Superior temporal gyrus (tissue), 1 donor: ENCODE measurements at regions not wholly inside any gene's neighbourhood (a gene's known extent, or its start where the extent isn't known, plus 50 kb on each side); places are given as distances from the start of the nearest gene placed in this dataset.
"Not testable (repeated sequence)": the region's sequence is repeated elsewhere in the genome, so short reads cannot be mapped to it uniquely, and the experiment has no call there.

Experiments used
- DNase-seq: peaks from one replicate; pipeline ENCODE4 v3.0.0-alpha.2; 2016; ENCODE audit errors: extremely low spot score

DNA sequence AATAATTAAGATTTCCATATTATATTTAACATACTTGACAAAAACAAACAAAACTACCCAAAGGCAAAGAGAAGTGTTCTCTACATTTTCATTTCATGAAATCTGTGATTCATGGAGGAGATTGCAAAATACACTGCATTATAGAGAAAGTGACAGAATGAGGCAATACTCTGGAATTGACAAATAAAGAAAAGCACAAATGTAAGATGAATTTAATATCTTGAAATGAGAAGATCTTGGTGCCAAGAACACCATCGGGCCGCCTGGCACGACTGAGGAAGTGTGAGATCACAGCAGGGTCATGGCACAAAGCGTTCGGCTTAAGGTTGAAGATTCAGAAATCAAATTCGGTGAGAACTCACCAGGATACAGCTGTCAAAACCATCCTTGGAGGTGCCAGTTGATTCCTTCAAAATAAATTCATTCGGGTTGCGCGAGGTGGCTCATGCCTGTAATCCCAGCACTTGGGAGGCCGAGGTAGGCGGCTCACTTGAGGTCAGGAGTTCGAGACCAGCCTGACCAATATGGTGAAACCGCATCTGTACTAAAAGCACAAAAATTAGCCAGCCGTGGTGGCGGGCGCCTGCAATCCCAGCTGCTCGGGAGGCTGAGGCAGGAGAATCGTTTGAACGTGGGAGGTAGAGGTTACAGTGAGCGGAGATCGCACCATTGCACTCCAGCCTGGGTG is 174.0 kb upstream of the PFKP start:
- DNase-seq = no peak

- no peak for DNase-seq
Measured at GRCh38 chr10:2891770-2892124, 175.6 kb upstream of the PFKP start.

DNA sequence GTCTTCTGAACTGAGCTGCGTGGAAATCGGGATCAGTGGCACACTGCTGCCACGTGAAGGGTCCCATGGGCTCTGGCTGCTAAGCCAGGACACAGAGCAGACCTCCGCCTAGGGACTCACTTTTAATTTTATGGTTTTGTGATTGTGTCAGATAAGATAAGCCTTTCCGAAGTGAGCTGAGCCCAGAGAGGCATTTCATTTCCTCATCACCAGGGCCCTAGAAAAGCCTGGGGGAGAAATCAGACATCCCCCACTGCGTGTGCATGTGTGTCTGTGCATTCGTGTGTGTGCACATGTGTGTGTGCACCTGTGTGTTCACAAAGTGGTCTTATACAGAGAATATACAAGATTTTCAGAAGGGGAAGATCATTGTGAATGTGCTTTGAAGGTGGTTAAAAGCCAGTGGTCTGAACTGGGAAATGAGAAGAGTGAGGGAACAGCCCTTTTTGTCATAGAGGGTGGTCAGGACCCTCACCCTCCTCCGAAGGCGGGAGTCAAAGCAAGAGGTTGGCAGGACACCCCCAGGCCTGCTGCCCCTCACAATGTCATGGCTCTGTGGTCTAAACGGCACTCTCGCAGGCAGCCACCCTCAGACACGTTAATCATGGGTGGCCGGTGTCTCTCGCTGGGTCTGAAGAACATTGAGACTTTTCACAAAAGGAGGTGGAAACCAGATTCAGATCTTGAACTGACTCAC is 176.1 kb upstream of the PFKP start:
- DNase-seq = no peak

DNA sequence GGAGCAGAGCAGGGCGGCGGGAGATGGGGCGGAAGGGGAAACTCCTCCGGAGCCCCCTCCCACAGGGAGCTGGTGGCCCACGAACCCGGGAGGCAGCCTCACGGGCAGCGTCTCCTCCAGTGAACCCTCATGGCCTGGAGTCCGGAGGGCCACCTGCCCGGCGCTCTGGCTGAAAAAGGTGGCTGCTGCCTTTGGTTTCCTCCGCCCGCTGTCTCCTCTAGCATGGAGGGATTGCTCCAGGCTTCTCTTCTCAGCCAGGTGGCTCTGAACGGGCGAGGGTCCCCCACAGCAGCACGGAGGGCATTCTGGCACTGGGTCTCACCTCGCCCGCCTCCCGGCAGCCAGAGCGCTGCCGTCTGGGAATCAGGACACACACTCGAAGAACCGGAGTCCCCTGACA is 177.3 kb upstream of the PFKP start:
- no peak for DNase-seq

GRCh38 chr10:2888403-2889004 is 178.8 kb upstream of the PFKP start:
- no peak for DNase-seq

DNA sequence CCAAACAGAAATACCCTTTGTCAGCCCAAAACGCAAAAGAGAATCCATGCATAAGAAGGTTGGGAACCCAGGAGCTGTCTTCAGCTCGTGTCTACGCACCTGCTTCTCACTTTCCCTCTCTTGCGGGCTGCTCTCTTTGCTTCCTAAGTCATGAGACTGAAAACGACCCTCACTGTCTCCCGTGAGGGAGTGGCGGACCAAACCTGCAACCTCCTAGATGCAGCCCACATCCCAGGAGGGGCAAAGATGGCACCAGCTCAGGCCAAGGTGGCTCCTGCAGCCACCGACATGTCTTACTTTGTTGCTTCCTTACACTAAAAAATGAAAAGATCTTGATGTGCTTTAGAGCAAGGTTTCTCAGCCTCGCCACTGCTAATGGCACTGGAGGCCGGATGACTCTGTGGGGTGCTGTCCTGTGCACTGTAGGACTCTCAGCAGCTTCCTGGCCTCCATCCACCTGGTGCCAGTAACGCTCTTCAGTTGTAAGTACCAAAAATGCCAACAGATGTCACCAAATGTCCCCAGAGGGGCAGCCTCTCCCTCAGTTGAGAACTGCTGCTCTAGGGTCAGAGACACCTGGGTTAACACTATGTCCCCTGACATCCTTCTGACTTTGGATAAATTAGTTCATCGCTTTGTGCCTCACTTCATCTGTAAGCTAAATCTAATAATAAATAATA is 179.8 kb upstream of the PFKP start:
- no peak for DNase-seq

DNA sequence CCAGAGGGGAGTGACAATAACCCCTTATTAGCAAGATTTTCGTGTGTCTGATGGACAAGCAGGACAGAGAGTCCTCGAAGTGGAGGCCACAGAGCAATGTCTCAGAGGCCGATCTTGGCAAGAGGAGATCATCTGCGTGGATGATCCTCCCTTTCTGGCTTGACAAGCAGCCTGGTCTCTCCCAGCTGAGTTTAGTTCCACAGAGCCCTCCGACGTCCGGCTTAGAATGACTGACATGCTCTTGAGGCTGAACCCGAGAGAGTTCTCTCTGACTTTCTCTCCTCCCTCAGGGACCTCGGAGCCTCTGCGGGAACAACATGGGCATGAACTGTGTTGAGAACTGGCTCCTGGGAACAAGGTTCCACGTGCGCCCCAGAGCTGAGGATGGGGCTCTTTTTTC is 180.7 kb upstream of the PFKP start:
- DNase-seq = no peak

DNA sequence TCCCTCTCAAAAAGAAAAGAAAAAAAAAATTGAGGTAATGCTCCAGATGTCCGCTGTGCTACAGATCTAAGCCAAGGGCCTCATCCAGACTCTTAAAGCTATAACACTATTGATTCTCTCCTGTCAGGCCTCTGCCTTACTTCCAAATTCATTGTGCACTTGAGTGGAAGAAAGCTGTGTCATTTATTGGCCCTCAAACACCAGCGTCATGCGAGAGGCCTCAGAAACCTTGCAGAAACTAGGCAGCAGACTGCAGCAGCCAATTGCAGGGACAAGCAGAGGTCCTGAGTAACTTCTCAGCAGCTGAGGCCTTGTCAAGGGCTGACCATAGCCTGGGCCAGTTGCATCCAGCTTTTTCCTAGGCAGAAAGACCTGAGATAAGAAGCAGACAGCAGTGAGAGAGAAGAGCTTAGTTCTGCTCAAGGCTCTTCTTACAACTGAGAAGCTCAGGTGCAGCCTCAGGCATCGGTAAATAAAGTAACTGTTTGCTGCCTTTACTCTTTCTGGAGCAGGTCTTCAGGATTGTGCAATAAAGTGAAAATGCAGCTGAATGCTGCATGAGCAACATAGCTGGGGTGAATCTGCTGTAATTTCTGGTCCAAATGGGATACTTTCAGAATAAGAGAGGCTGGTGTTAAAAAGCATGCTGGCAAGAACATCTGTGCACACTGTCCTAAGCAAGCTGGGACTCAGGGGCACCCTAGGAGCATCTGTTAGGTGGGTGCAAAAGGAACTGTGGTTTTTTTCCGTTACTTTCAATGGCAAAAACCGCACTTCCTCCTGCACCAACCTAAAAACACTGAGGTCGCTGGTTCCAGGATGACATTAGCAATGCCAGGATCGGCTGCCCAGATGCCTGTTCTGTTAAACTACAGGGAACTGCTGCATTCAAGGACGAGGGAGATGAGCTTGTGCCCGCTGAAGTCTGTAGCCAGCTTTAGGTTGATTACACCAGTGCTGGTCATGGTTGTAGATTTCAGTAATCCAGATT is 181.8 kb upstream of the PFKP start:
- no peak for DNase-seq

DNA sequence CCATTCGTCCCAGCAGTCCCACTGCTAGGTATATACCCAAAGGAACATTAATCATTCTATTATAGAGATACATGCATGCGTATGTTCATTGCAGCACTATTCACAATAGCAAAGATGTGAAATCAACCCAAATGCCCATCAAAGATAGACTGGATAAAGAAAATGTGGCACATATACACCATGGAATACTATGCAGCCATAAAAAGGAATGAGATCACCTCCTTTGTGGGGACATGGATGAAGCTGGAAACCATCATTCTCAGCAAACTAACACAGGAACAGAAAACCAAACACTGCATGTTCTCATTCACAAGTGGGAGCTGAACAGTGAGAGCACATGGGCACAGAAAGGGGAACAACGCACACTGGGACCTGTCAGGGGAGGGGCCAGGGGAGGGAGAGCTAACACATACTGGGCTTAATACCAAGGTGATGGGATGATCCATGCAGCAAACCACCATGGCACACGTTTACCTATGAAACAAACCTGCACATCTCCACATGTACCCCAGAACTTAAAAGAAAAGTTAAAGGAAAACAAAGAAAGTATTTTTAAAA is 183.3 kb upstream of the PFKP start:
- not testable (repeated sequence) for DNase-seq

- no peak for DNase-seq
Measured at GRCh38 chr10:2883238-2883637, 184.1 kb upstream of the PFKP start.

DNA sequence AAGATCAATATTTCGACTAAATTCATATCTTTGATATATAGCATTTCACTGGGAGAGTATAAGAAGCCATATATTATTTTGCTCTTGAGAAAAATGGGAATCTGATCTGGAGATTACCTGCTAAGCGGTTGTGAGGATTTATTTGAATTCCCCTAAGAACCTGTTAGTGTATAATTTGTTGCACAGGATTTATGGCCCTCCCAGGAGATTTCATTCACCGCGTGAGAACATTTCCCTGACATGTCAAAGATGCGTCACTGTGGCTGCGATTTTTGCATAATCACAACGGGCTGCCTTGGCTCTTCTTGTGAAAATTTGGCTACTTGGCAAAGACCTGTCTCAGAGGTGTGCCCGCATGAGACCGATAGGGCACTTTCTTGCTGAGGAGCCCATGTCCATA is 184.7 kb upstream of the PFKP start:
- DNase-seq = no peak

GRCh38 chr10:2881720-2882620 is 185.4 kb upstream of the PFKP start:
- no peak for DNase-seq

DNA sequence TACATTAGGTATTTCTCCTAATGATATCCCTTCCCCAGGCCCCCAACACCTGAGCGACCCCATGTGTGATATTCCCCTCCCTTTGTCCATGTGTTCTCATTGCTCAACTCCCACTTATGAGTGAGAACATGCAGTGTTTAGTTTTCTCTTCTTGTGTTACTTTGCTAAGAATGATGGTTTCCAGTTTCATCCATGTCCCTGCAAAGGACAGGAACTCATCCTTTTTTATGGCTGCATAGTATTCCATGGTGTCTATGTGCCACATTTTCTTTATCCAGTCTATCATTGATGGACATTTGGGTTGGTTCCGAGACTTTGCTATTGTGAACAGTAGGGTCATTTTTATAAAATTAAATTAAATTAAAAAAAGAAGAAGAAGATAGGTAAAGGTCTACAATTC is 187.3 kb upstream of the PFKP start:
- DNase-seq = not testable (repeated sequence)

DNA sequence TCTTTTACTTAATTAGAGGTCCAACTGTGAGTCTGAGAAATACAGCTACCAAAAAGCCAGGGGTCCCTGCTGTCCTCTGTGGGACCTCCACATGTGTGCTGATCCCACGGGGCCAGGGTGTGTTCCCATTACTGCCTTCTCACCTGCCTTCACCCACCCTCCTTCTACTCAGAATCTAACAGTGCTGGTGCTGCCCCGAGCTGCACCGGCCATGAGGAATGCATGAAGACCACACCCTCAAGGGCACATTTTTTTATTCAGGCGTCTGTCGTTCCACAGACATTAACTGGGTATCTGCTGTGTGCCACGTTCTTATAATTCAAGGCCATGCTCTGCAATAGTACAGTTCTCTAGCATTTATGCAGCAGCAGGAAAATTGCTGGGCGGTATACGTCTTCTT is 188.5 kb upstream of the PFKP start:
- no peak for DNase-seq

DNA sequence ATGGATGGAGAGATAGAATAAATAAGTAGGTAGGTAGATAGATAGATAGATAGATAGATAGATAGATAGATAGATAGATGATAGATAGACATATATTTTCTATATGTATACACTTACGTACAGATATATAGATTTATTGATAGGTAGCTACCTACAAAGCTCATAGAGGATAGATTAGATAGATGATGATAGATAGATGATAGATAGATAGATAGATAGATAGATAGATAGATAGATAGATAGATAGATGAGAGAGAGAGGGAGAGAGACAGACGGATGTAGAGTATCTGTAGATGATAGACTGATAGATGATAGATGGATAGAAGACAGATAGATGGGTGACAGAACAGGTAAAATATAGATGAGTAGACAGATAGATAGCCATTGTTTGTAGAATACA is 191.3 kb upstream of the PFKP start:
- DNase-seq = no peak

DNA sequence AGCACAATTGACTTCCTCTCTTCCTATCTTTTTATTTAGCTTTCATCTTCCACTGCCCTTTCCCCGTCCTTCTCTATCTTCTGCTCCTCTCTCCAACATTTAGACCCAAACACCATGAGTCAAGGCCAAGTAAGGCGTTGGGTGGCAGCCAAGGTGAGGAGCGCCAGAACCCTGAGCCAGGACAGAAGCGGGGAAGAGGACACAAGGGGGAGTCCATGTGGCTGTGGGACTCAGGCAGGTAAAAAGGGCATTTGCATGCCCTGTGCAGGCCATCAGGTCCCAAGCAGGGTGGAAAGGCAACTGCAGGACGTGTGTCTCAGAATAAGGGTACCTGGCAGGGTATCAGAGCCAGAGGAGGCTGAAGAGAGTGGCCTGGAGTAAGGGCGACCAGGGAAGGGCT is 192.4 kb upstream of the PFKP start:
- DNase-seq = no peak

GRCh38 chr10:2873769-2874168 is 193.6 kb upstream of the PFKP start:
- no peak for DNase-seq

DNA sequence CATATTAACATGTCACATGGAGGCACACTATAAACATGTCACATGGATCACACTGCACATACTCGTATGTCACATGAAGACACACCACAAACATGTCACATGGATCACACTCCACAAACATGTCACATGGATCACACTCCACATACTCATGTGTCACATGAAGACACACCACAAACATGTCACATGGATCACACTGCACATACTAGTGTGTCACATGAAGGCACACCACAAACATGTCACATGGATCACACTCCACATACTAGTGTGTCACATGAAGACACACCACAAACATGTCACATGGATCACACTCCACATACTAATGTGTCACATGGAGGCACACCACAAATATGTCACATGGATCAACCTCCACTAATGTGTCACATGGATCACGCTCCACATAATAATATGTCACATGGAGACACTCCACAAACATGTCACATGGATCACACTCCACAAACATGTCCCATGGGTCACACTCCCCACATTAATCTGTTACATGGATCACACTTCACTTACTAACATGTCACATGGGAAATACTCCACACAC is 195.6 kb upstream of the PFKP start:
- DNase-seq = no peak

GRCh38 chr10:2870654-2871053 is 196.7 kb upstream of the PFKP start:
- no peak for DNase-seq

DNA sequence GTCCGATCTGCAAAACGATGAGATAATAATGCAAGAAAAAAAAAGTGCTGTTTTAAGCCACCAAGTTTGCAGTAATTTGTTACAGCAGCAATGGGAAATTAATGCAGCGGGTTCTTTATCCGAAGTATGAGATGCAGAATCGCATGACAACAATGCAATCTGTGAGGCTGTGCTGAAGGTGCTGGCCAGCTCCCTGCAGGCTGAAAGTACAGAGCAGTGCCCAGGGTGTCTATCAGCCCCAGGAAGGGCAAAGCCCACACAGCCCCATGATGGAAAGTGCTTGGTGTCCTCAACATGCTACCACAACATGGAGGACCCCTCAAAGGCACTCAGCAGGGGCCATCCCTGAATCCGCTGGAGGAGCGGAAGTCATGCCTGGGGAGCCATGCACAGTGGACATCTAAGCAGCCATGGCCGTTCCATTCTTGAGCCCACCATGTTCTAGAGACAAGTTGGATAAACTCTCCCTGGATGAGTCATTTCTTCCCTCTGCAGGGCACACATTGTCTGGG is 199.5 kb upstream of the PFKP start:
- DNase-seq = no peak
